ENCODE measurements at regions not wholly inside any gene's neighbourhood (a gene's known extent, or its start where the extent isn't known, plus 50 kb on each side); places are given as distances from the start of the nearest gene placed in this dataset.

DNA sequence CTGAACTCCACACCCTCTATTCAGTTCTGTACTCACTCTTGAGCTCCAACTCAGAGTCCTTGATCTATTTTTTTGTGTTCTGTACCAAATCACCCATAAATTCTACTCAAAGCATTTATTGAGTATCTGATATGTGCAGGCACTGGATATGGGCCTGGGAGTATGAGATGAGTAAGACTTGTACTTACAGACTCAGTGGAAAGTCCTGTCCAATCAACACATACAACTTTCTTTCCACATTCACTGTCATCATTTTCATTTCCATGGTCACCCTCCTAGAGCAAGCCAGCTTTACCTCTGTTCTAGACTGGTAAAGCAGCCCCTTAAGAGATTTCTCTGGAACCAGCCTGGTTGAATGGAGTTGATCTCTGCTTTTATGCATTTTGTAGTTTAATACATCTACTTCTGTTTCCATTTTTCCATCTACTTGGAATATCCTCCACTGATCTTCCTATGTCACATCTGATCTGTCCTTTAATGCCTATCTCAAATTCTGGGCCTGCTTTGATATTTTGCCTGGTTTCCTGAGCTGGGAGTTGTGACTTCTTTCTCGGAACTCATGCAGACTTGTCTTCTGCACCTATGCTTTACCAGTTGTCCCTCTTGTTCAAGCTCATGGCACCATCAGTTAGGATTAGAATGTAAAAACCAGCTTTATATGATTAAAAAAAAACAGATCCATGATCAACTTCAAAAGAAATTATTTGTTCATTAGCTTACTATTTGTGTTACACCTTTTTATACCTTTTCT is 96.9 kb upstream of the GLS start:
- Mint-ChIP-seq H3K4me3 (ENCODE audit: unreplicated experiment) (no peak overlapping the region), H3K27ac (ENCODE audit: unreplicated experiment) (no peak overlapping the region), H3K9me3 (ENCODE audit: unreplicated experiment) (peaks cover 14% of the 10 kb centered on the region), H3K27me3 (ENCODE audit: insufficient read depth, unreplicated experiment) (no peaks in the 10 kb centered on the region), H3K4me1 (ENCODE audit: low read depth, unreplicated experiment) (peaks cover 48% of the 10 kb centered on the region), H3K36me3 (ENCODE audit: insufficient read depth, unreplicated experiment) (no peaks in the 10 kb centered on the region)
- ChIA-PET CTCF (no interaction called here), POLR2A (no interaction called here)
- DNase-seq, result no peak
- no peaks in the 10 kb centered on the region for H3K36me3 ChIP-seq (ENCODE audit: control insufficient read depth, insufficient read depth, low read length)
- TF ChIP-seq CTCF (IDR thresholded peaks at IDR 0.05; ENCODE audit: insufficient read depth in 1 of 2, low read depth in 1 of 2, low read length in 1 of 2, severe bottlenecking in 1 of 2, unreplicated experiment in 1 of 2), result no peak
- intact Hi-C loops (cut with micrococcal nuclease; ENCODE audit: unreplicated experiment), result no loop called here
- peaks cover 33% of the 10 kb centered on the region for H3K4me1 ChIP-seq
- no peaks in the 10 kb centered on the region for H3K27me3 ChIP-seq (replicated peaks; ENCODE audit: control insufficient read depth, insufficient read depth, low read length)
- H3K4me3 ChIP-seq (ENCODE audit: low read depth, low read length), result no peak overlapping the region
- BruUV-seq (replicated peaks), result no TSS peak
- H3K9me3 ChIP-seq, result peaks cover 3% of the 10 kb centered on the region; the same call in 1 of the 2 replicates

DNA sequence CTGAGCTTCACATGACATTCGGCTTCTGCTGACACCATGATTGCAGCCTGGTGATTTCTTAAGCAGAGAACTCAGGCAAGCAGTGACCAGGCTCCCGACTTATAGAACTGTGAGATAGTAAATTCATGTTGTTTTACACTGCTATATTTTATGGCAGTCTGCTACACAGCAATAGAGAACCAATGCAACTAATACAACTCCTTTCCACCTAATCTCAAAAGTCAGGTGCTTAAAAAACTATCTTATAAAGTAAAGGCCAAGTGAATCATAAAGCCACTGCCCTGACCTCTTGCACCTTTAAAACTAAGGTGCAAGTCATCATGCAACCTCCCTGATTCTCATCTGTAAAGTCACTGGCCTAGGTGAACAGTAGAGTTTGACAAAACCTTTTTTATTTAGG is 95.3 kb upstream of the GLS start:
- ChIA-PET CTCF (no interaction called here), POLR2A (no interaction called here)
- H3K27ac Mint-ChIP-seq (ENCODE audit: unreplicated experiment), result no peak overlapping the region
- peaks cover 14% of the 10 kb centered on the region for H3K9me3 Mint-ChIP-seq (ENCODE audit: unreplicated experiment)
- no peaks in the 10 kb centered on the region for H3K36me3 ChIP-seq (ENCODE audit: control insufficient read depth, insufficient read depth, low read length)
- peaks cover 64% of the 10 kb centered on the region for H3K4me1 Mint-ChIP-seq (ENCODE audit: low read depth, unreplicated experiment)
- H3K27me3 ChIP-seq (replicated peaks; ENCODE audit: control insufficient read depth, insufficient read depth, low read length), result no peaks in the 10 kb centered on the region
- DNase-seq, result no peak
- H3K4me3 ChIP-seq (ENCODE audit: low read depth, low read length), result no peak overlapping the region
- no peaks in the 10 kb centered on the region for H3K9me3 ChIP-seq
- no peaks in the 10 kb centered on the region for H3K36me3 Mint-ChIP-seq (ENCODE audit: insufficient read depth, unreplicated experiment)
- no peak overlapping the region for H3K4me3 Mint-ChIP-seq (ENCODE audit: unreplicated experiment)
- BruUV-seq (replicated peaks), result no TSS peak
- no peaks in the 10 kb centered on the region for H3K27me3 Mint-ChIP-seq (ENCODE audit: insufficient read depth, unreplicated experiment)
- peaks cover 47% of the 10 kb centered on the region for H3K4me1 ChIP-seq
- no peak for TF ChIP-seq CTCF (IDR thresholded peaks at IDR 0.05; ENCODE audit: insufficient read depth in 1 of 2, low read depth in 1 of 2, low read length in 1 of 2, severe bottlenecking in 1 of 2, unreplicated experiment in 1 of 2)
- intact Hi-C loops (cut with micrococcal nuclease; ENCODE audit: unreplicated experiment), result no loop called here

GRCh38 chr2:190786404-190787166 is 94.0 kb upstream of the GLS start:
- peaks cover 14% of the 10 kb centered on the region for H3K9me3 Mint-ChIP-seq (ENCODE audit: unreplicated experiment)

More at GRCh38 chr2:190786404-190787166, 94.0 kb upstream of the GLS start:
- no TSS peak for BruUV-seq (replicated peaks)
- Histone ChIP-seq H3K4me3 (ENCODE audit: low read depth, low read length) (no peak overlapping the region), H3K27me3 (replicated peaks; ENCODE audit: control insufficient read depth, insufficient read depth, low read length) (no peaks in the 10 kb centered on the region), H3K4me1 (peaks cover 47% of the 10 kb centered on the region), H3K36me3 (ENCODE audit: control insufficient read depth, insufficient read depth, low read length) (no peaks in the 10 kb centered on the region), H3K9me3 (no peaks in the 10 kb centered on the region)
- no peaks in the 10 kb centered on the region for H3K36me3 Mint-ChIP-seq (ENCODE audit: insufficient read depth, unreplicated experiment)
- TF ChIP-seq CTCF (IDR thresholded peaks at IDR 0.05; ENCODE audit: insufficient read depth in 1 of 2, low read depth in 1 of 2, low read length in 1 of 2, severe bottlenecking in 1 of 2, unreplicated experiment in 1 of 2), result no peak
- H3K27me3 Mint-ChIP-seq (ENCODE audit: insufficient read depth, unreplicated experiment), result no peaks in the 10 kb centered on the region
- intact Hi-C loops (cut with micrococcal nuclease; ENCODE audit: unreplicated experiment), result no loop called here
- peak; percentile 46 to 52 for DNase-seq
- CTCF ChIA-PET, result interaction anchor here (0.8 kb wide), 1 partner anchor 23 kb away, joined by 4 read pairs; no protein-coding TSS in a partner anchor
- peak overlapping the region; percentile 50 for H3K4me3 Mint-ChIP-seq (ENCODE audit: unreplicated experiment)
- POLR2A ChIA-PET, result no interaction called here
- peak overlapping the region; percentile 2 for H3K27ac Mint-ChIP-seq (ENCODE audit: unreplicated experiment)
- peaks cover 57% of the 10 kb centered on the region for H3K4me1 Mint-ChIP-seq (ENCODE audit: low read depth, unreplicated experiment)
